Caki2 (cell line): ENCODE measurements at regions not wholly inside any gene's neighbourhood (a gene's known extent, or its start where the extent isn't known, plus 50 kb on each side); places are given as distances from the start of the nearest gene placed in this dataset.
"Not testable (repeated sequence)": the region's sequence is repeated elsewhere in the genome, so short reads cannot be mapped to it uniquely, and the experiment has no call there.

ENCODE experiments used
- DNase-seq: peaks from one replicate; pipeline ENCODE4 v3.0.0-alpha.2; 2015; ENCODE audit warnings: low read depth
- in situ Hi-C: cut with HindIII; loops from 2 replicates; pipeline ENCODE4 v1.10.0; 2016; ENCODE audit warnings: low sequenced_read_pairs, low pct_unique_long_range_greater_than_20kb, mixed read lengths

- in situ Hi-C loops, result no loop called here
- DNase-seq, result no peak
Measured at GRCh38 chr7:130843703-130844102, 109.7 kb upstream of the KLF14 start.

DNA sequence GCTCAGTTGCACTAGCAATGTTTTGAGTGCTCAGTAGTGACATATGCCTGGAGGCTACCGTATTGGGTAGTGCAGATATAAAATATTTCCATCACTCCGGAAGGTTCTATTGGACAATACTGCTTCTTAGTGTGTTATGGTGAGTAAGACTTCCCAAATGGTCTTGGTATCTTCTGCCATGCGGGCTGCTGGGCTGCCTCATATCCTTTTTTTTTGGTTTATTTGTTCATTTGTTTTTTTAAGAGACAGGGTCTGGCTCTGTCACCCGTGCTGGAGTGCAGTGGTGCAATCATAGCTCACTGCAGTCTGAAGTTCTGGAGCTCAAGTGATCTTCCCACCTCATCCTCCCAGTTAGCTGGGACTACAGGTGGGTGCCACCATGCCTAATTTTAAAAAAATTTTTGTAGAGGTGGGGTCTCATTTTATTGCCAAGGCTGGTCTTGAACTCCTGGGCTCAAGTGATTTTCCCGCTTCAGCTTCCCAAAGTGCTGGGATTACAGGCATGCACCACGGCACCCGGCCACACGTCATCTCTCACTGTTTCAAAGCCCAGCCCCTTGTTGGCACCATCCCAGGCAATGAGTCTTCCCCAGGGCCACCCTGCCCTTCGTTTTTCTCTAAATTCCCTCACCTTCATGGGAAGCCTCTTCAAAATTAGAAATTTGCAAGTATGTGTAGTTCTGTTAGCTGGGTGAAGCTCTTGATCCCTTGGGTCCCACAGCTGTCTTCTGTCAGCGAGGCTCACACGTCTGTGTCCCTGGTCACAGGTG, 111.0 kb upstream of the KLF14 start:
- in situ Hi-C loops, result no loop called here
- DNase-seq, result no peak

GRCh38 chr7:130845581-130846085, 111.6 kb upstream of the KLF14 start:
- no peak for DNase-seq

DNA sequence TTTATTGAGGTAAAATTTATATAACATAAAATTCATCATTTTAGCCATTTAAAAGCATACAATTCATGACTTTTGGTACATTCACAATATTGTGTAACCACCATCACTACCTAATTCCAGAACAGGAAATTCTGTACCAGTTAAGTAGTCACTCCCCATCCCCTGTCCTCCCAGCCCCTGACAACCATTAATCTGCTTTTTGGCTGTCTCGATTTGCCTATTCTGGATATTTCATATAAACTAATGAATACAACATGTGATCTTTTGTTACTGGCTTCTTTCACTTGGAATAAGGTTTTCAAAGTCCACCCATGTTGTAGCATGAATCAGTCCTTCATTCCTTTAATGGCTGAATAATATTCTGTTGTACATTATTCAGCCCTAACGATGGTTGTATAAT, 115.6 kb upstream of the KLF14 start:
- DNase-seq, result no peak
- in situ Hi-C loops, result no loop called here

More at GRCh38 chr7:130845581-130846085, 111.6 kb upstream of the KLF14 start:
- in situ Hi-C loops, result no loop called here

DNA sequence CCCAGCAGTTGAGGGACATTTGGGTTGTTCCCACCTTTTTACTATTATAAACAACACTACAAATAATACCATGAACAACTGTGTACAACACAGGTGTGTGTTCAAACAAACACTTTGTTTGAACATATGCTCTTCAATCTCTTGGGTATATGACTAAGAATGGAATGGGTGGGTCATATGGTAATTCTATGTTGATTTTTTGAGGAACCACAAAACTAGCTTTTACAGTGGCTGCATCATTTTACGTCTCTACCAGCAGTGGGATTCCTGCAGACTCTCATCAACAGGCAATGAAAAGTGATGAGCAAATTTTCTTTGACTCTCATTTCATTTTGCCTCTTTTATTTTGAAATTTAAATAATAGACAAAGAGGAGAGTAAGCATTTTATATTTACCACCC, 116.9 kb upstream of the KLF14 start:
- DNase-seq, result no peak
- in situ Hi-C loops, result no loop called here

DNA sequence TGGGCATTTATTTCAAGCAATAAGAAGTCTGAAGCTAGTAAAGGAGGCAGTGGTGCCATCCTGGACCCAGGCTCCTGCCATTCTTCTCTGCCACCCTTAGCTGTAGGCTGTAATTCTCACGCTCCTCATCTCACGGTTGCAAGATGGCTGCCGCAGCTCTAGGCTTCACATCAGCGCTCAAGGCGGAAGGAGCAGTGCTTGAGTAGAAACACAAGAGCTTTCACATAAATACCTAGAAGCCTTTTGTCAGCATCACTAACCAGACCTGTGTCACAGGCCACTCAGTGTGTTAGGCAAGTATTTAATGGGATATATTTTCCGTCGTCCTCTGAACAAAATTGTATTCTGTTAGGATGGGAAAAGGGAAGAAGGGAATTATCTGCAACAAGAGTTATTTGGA, 118.9 kb upstream of the KLF14 start:
- in situ Hi-C loops, result no loop called here
- DNase-seq, result no peak

DNA sequence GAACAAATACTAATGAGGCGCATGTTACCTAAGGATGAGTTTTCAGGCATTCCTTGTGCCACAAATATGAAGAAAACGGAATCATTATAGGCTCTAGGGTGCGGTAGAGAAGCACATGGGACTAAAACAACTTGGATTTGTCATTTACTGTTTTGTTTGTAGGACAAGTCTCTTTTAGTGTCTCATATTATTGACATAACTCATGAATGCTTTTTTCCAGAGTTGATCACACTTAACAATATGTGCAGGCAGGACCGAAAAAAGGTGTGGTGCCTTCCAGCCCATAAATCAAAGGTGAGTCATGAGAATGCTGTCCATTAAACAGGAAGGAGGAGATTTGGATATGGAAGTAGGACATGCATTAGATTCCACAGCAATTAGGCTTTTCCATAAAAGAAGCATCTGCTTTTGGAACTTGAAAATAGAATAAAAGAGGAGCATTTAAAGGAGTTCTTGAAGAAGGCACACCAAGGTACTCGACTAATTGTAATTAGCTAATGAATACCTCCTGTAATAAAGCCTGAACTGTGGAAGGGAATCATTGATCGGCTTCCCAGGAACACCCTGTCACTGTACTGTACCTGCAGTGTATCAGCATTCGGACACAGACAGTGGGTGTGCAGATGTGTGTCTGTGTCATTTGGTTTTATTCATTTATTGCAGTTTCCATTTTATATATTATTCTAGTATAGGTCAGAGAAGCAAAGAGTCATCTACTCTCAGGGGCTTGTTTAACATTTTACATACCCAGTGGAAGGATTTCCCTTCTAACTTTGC, 119.7 kb upstream of the KLF14 start:
- DNase-seq, result peak; percentile 64
- in situ Hi-C loops, result no loop called here

DNA sequence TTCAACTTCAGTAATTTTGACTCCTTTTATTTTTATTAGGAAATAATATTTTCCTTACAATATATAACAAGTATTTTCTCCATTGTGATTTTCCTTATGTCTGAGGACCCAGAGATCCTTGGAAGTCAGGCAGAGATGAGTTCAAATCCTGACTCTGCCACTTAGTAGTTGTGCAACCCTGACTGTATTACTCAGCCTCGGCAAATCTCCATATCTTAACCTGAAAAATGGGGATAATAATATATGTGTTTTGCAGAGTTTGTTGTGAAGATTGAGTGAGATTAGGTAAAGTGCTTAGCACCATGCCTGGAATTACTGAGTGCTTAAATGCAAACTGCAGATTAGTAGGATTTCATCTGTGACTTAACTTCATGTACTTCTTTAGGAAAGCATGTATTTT, 120.5 kb upstream of the KLF14 start:
- in situ Hi-C loops, result no loop called here
- DNase-seq, result no peak

GRCh38 chr7:130856866-130857265, 122.9 kb upstream of the KLF14 start:
- DNase-seq, result no peak
- in situ Hi-C loops, result no loop called here

GRCh38 chr7:130860832-130861231, 126.8 kb upstream of the KLF14 start:
- DNase-seq, in situ Hi-C loops: not testable (repeated sequence)

DNA sequence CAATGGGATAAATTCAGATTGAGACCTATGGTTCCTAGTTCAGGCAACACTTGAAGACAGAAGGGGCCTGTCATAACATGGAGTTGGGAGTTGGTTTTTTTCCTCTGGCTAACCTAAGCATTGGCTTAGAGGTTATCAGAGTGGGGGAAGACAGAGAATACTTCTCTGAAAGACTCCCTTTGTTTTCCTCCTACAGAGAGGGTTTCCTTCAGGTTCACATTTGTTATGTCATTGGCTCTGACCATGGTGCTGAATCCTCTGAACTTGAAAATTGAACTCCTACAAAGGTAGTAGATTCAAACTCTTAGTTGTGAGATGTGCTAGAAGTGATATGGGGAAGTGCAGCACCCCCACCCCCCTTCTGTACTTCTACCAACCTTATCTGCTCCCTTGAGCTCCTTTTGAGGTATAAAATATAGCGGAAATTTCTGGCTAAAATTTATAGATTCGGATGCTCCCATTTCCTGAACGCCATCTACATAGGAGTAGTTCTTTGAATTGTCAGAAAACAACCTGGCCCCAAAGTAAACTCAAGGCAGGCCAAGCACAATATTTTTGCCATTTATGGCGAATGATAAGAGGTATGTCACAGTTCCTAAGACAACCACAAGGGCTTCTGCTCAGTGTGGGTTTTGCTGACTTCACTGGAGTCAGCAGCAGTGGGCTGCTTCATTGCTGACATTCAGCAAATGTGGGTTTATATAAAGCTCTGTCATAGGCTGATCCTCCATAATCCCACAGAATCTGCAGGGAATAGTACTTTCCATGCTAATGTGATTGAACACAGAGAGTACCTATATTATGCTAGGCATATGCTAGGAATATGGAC, 131.6 kb upstream of the KLF14 start:
- in situ Hi-C loops, result no loop called here
- DNase-seq, result no peak

GRCh38 chr7:130867039-130867438, 133.0 kb upstream of the KLF14 start:
- in situ Hi-C loops, result no loop called here
- DNase-seq, result no peak

- DNase-seq, result no peak
- in situ Hi-C loops, result no loop called here
Measured at GRCh38 chr7:130867581-130868136, 133.7 kb upstream of the KLF14 start.

DNA sequence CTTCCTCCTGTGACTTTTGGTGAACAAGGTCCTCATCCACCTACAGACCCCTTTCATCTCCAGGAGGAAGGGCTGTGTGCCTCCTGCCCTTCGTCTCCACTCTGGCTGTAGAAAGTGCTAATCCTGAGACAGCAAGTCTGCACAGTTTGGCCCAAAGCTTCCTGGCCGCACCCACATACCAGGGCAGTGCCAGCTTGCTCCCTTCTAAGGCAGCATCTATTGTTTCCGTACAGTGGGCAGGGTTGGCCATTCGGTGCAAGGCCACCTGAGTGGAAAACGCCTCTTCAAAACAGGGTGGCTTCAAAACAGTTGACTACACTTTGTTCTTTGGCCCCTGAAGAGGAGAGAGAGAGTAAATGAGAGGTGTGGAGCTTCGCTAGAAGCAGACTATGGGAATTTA, 134.1 kb upstream of the KLF14 start:
- DNase-seq, result no peak
- in situ Hi-C loops, result no loop called here

DNA sequence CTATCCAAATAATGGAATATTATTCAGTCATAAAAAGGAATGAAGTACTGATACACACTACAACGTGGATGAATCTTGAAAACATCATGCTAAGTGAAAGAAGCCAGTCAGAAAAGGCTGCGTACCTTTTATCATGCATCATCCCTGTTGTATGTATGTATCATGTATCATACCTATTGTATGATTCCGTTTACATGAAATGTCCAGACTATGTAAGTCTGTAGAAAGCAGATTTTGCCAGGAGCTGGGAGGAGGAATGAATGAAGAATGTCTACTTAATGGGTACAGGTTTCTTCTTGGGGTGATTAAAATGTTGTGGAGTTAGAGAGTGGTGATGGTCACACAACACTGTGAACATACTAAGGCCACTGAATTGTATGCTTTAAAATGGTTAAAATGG, 135.9 kb upstream of the KLF14 start:
- in situ Hi-C loops, result no loop called here
- DNase-seq, result no peak

DNA sequence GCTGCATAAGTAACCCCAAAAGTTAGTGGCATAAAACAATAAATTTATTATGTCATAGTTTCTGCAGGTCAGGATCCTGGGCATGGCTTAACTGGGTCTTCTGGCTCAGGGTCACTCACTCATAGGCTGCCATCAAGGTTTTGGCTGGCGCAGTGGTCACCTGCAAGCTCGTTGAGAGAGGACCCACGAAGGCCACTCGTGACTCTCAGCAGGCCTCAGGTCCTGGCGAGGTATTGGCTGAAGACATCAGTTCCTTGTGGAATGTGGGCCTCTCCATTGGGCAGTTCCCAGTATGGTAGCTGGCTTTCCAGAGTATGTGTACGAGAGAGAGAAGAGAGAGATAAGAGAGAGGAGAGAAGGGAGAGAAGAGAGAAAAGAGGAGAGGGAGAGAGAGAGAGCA, 138.3 kb upstream of the KLF14 start:
- DNase-seq, result no peak
- in situ Hi-C loops, result no loop called here

DNA sequence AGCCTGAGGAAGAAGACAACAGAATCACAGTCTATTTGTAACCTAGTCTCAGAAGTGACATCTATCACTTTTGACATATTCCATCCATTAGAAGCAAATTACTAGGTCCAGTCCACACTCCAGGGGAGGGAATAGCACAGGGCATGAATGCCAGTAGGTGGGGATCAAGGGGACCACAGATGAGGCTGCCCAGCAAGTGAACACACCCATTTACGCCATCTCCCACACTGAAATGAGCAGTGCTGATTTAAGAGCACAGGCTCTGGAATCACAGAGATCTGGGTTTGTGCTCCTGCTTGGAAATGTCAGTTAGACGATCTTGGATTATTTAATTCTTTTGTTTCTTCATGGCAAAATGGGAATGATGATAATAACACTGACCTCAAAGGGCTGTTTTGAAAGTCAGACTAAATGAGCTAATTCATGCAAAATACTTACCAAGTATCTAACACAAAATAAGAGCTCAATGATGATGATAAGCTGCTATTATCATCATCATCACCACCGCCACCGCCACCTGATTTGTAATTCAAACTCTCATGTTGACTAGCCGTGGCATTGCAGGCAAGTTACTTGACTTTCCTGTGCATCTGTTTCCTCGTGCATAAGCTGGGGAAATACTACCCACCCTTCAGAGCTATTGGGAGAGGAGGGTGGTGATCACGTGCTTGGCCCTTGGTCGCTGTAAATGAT, 138.9 kb upstream of the KLF14 start:
- no peak for DNase-seq
- in situ Hi-C loops, result no loop called here
